ENCODE measurements at regions not wholly inside any gene's neighbourhood (a gene's known extent, or its start where the extent isn't known, plus 50 kb on each side); places are given as distances from the start of the nearest gene placed in this dataset.

- Mint-ChIP-seq H3K9me3 (peaks cover 4% of the 10 kb centered on the region), H3K27ac (no peak overlapping the region)
- TF ChIP-seq CTCF (conservative IDR thresholded peaks at IDR 0.05), result no peak
These were observed 77.3 kb downstream of the PPCDC start for GRCh38 chr15:75100679-75101078.

GRCh38 chr15:75104804-75105557, 81.6 kb downstream of the PPCDC start:
- Mint-ChIP-seq H3K4me1 (ENCODE audit: unreplicated experiment) (peaks cover 15% of the 10 kb centered on the region), H3K27ac (peak overlapping the region; percentile 95), H3K27me3 (no peaks in the 10 kb centered on the region), H3K36me3 (peaks cover 4% of the 10 kb centered on the region), H3K9me3 (peaks cover 4% of the 10 kb centered on the region), H3K4me3 (peak overlapping the region; percentile 83)
- no peak for TF ChIP-seq CTCF (conservative IDR thresholded peaks at IDR 0.05)
- DNase-seq (ENCODE audit: extremely low spot score, unreplicated experiment), result no peak

More at GRCh38 chr15:75100679-75101078, 77.3 kb downstream of the PPCDC start:
- no peak for DNase-seq (ENCODE audit: extremely low spot score, unreplicated experiment)
- Mint-ChIP-seq H3K36me3 (peaks cover 4% of the 10 kb centered on the region), H3K4me1 (ENCODE audit: unreplicated experiment) (peaks cover 6% of the 10 kb centered on the region), H3K4me3 (no peak overlapping the region), H3K27me3 (no peaks in the 10 kb centered on the region)

- TF ChIP-seq CTCF (conservative IDR thresholded peaks at IDR 0.05), result no peak
- Mint-ChIP-seq H3K36me3 (peaks cover 4% of the 10 kb centered on the region), H3K27ac (peak overlapping the region; percentile 61), H3K4me1 (ENCODE audit: unreplicated experiment) (peaks cover 15% of the 10 kb centered on the region), H3K27me3 (no peaks in the 10 kb centered on the region), H3K9me3 (peaks cover 4% of the 10 kb centered on the region), H3K4me3 (no peak overlapping the region)
- no peak for DNase-seq (ENCODE audit: extremely low spot score, unreplicated experiment)
These were observed 84.1 kb downstream of the PPCDC start for GRCh38 chr15:75107516-75107907.

GRCh38 chr15:75107908-75108838, 84.8 kb downstream of the PPCDC start:
- Mint-ChIP-seq H3K27me3 (no peaks in the 10 kb centered on the region), H3K9me3 (peaks cover 4% of the 10 kb centered on the region), H3K4me3 (no peak overlapping the region), H3K36me3 (peaks cover 4% of the 10 kb centered on the region), H3K4me1 (ENCODE audit: unreplicated experiment) (peaks cover 15% of the 10 kb centered on the region), H3K27ac (peak overlapping the region; percentile 61)
- TF ChIP-seq CTCF (conservative IDR thresholded peaks at IDR 0.05), result no peak
- DNase-seq (ENCODE audit: extremely low spot score, unreplicated experiment), result no peak

- no peaks in the 10 kb centered on the region for H3K27me3 Mint-ChIP-seq
- TF ChIP-seq CTCF (conservative IDR thresholded peaks at IDR 0.05), result no peak
- H3K4me3 Mint-ChIP-seq, result no peak overlapping the region
- no peak overlapping the region for H3K27ac Mint-ChIP-seq
- H3K4me1 Mint-ChIP-seq (ENCODE audit: unreplicated experiment), result peaks cover 15% of the 10 kb centered on the region
- DNase-seq (ENCODE audit: extremely low spot score, unreplicated experiment), result no peak
- peaks cover 6% of the 10 kb centered on the region for H3K36me3 Mint-ChIP-seq
- peaks cover 4% of the 10 kb centered on the region for H3K9me3 Mint-ChIP-seq
These were observed 85.8 kb downstream of the PPCDC start for GRCh38 chr15:75109021-75109735.

Measured in type B pancreatic cell (in vitro differentiated cells).